ENCODE measurements at regions not wholly inside any gene's neighbourhood (a gene's known extent, or its start where the extent isn't known, plus 50 kb on each side); places are given as distances from the start of the nearest gene placed in this dataset.

DNA sequence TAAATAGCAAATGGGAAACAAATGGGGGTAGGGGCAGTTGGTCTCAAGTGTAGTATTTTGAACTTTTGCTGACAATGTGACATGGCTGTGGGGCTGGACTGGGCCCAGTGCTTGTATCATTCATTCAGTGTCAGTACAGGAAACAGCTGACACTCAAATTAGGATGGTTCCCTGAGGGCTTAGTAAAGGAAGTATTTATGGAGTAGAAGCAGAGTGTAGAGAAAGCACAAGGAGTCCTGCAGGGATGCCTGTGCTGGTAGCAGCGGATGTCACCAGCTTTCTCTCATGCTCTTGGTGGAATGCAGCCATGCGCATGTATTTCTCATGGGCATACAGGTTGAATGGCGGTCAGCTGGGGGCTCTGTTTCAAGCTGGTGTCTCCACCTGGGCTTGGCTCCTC lies 72.9 kb upstream of the SLC44A1 start:
- H3K4me3 ChIP-seq, result no peak overlapping the region
- H3K27ac ChIP-seq, result no peak overlapping the region

DNA sequence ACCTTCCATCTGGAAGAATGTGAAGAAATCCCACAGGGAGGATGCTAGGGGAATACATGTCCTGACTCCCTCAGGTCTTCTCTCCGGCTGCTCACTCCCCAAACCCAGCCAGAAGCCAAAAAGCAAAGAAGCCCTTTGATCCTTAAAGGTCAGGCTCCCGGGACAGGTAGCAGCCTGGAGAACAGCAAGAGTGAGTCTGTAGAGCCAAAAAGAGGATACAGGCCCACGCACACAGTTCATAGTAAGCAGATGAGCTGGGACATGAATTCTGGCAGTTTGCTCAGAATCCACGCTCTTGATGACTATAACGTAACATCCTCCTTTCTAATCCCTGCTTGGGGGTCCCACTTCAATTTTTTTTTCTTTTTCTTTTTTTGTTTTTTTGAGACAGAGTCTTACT lies 72.0 kb upstream of the SLC44A1 start:
- H3K4me3 ChIP-seq, result no peak overlapping the region
- no peak overlapping the region for H3K27ac ChIP-seq

- H3K27ac ChIP-seq, result no peak overlapping the region
- no peak overlapping the region for H3K4me3 ChIP-seq
Observed at GRCh38 chr9:105173306-105173705, 71.1 kb upstream of the SLC44A1 start.

GRCh38 chr9:105173826-105174225 lies 70.6 kb upstream of the SLC44A1 start:
- no peak overlapping the region for H3K4me3 ChIP-seq
- H3K27ac ChIP-seq, result no peak overlapping the region

DNA sequence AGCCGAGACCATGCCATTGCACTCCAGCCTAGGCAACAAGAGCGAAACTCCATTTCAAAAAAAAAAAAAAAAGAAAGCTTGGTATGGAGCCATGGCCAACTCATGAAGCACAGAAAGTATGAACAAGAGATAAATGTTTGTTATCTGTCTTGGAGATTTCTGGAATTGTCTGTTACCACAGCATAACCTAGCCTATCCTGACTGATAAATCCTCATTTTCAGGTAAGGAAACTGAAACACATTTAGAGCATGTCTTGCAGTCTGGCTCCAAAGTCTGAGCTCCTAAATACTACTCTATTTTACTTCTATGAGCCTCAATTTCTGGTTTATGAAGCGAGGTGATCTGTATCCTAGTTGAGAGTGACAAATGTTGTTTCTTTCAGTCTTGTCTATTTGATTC lies 68.3 kb upstream of the SLC44A1 start:
- Histone ChIP-seq H3K4me3 (no peak overlapping the region), H3K27ac (no peak overlapping the region)

GRCh38 chr9:105178076-105178475 lies 66.4 kb upstream of the SLC44A1 start:
- Histone ChIP-seq H3K27ac (peak overlapping the region in 5 of 21 experiments; percentile 12 to 56 (median 32)), H3K4me3 (no peak overlapping the region)

GRCh38 chr9:105187781-105188180 lies 56.7 kb upstream of the SLC44A1 start:
- Histone ChIP-seq H3K27ac (no peak overlapping the region), H3K4me3 (no peak overlapping the region)

- H3K27ac ChIP-seq, result no peak overlapping the region
- no peak overlapping the region for H3K4me3 ChIP-seq
Observed at GRCh38 chr9:105188746-105189145, 55.7 kb upstream of the SLC44A1 start.

GRCh38 chr9:105191508-105192121 lies 52.8 kb upstream of the SLC44A1 start:
- no peak overlapping the region for H3K4me3 ChIP-seq
- no peak overlapping the region for H3K27ac ChIP-seq

DNA sequence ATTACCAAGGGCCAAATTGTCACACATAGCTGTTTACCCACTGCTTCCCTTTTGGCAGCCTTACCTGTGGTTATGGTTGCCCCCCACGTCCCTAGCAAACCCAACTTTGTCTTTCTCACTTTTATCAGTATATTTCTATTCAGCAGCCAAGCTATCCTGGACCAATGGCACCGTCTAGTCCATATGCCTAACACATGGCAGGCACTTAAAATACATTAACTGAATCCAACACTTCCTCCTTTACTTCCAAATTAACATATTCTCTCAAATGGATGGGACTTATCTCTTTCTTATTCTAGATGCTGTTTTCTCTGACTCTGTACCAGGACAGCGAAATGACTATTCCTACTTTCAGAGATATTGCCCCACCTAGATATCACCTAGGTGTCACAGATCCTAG lies 50.9 kb upstream of the SLC44A1 start:
- Histone ChIP-seq H3K4me3 (no peak overlapping the region), H3K27ac (no peak overlapping the region)

DNA sequence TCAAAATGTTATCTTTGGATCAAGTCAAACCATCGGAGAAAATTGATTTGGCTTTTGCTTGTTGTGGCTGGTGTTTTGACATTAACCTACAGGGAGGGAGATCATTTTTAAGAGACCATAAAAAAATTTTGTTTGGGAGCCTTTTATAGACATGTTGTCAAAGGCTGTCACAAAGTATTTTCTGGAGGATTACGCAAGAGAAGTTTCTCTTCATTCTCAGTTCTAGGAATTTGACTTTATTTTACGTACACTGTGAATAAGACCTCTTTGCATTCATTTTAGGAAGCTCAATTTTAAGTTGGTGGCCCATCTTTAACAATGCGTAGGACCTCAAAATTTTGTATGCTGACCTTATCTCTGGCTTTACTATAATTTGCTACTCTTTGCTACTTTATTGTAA lies 50.2 kb upstream of the SLC44A1 start:
- H3K4me3 ChIP-seq, result no peak overlapping the region
- no peak overlapping the region for H3K27ac ChIP-seq

Measured in skin epidermis (tissue), 12 donors.